ENCODE measurements at regions not wholly inside any gene's neighbourhood (a gene's known extent, or its start where the extent isn't known, plus 50 kb on each side); places are given as distances from the start of the nearest gene placed in this dataset.

DNA sequence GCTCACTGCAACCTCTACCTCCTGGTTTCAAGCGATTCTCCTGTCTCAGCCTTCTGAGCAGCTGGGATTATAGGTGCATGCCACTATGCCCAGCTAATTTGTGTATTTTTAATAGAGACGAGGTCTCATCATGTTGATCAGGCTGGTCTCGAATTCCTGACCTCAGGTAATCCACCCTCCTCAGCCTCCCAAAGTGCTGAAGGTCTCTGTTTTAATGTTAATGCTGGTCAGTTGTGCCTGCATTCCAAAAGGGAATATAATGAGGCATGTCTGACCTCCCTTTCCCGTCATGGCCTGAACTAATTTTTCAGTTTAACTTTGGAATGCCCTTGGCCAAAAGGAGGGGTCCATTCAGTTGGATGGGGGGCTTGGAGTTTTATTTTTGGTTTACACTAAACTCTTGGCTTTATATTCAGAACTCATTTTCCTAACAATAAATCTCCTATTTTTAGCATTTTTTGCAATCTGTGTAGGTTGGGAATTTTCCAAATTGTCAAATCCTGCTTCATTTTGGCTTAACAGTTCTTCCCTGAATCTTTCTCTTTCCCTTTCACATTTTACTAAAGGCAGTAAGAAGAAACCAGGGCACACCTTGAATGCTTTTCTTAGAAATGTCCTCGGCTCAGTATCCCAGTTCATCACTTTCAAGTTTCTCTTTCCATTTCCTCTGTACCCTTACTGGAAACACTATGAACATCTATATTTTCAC is 1175.5 kb downstream of the MAT2B start:
- no peaks in the 10 kb centered on the region for H3K27me3 ChIP-seq (ENCODE audit: control insufficient read depth in 2 of 2, insufficient read depth in 2 of 2, low read length in 2 of 2)
- ChIA-PET CTCF (no interaction called here), POLR2A (no interaction called here)
- no peaks in the 10 kb centered on the region for H3K9me3 ChIP-seq (ENCODE audit: control insufficient read depth in 2 of 3, low read length in 3 of 3)
- ATAC-seq (no peak), DNase-seq (no peak)
- H3K4me3 Mint-ChIP-seq, result no peak overlapping the region
- H3K4me3 ChIP-seq (ENCODE audit: low read length), result no peak overlapping the region
- H3K36me3 Mint-ChIP-seq, result no peaks in the 10 kb centered on the region
- H3K27ac ChIP-seq (ENCODE audit: low read depth, low read length), result no peak overlapping the region
- no peaks in the 10 kb centered on the region for H3K36me3 ChIP-seq (ENCODE audit: control insufficient read depth in 2 of 3, insufficient read depth in 3 of 3, low read length in 3 of 3)
- H3K4me1 ChIP-seq (ENCODE audit: control insufficient read depth in 2 of 2, insufficient read depth in 2 of 2, low read length in 2 of 2), result no peaks in the 10 kb centered on the region
- no peaks in the 10 kb centered on the region for H3K4me1 Mint-ChIP-seq
- intact Hi-C loops (cut with micrococcal nuclease), result no loop called here
- H3K9me3 Mint-ChIP-seq, result peaks cover 0 to 12% (median 1%) of the 10 kb centered on the region in 11 donors
- H3K27me3 Mint-ChIP-seq, result no peaks in the 10 kb centered on the region
- no peak overlapping the region for H3K27ac Mint-ChIP-seq

DNA sequence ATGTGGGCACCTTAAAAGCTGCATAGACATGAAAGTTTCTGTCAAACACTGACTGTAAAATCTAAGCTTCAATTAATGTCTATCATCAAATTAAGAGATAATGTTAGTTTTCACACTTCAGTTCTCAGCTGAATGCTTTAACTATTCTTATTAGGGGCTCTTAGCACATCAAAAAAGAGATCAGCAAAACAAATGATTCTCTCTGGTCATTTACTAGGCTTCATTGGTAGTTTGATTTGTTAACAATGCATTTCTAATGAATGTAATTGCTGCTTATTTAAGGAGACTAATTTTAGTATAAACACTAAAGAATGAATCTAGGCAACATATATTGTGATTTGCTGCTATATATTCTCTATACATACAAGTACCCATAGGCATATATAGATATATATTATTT is 1182.0 kb downstream of the MAT2B start:
- ChIA-PET CTCF (no interaction called here), POLR2A (no interaction called here)
- Histone ChIP-seq H3K27me3 (ENCODE audit: control insufficient read depth in 2 of 2, insufficient read depth in 2 of 2, low read length in 2 of 2) (no peaks in the 10 kb centered on the region), H3K36me3 (ENCODE audit: control insufficient read depth in 2 of 3, insufficient read depth in 3 of 3, low read length in 3 of 3) (no peaks in the 10 kb centered on the region), H3K9me3 (ENCODE audit: control insufficient read depth in 2 of 3, low read length in 3 of 3) (no peaks in the 10 kb centered on the region), H3K4me3 (ENCODE audit: low read length) (no peak overlapping the region), H3K27ac (ENCODE audit: low read depth, low read length) (no peak overlapping the region), H3K4me1 (ENCODE audit: control insufficient read depth in 2 of 2, insufficient read depth in 2 of 2, low read length in 2 of 2) (no peaks in the 10 kb centered on the region)
- intact Hi-C loops (cut with micrococcal nuclease), result no loop called here
- no peak for ATAC-seq
- H3K36me3 Mint-ChIP-seq, result no peaks in the 10 kb centered on the region
- DNase-seq, result no peak
- no peaks in the 10 kb centered on the region for H3K4me1 Mint-ChIP-seq
- H3K4me3 Mint-ChIP-seq, result no peak overlapping the region
- H3K9me3 Mint-ChIP-seq, result peaks cover 0 to 11% (median 0%) of the 10 kb centered on the region in 11 donors
- H3K27me3 Mint-ChIP-seq, result no peaks in the 10 kb centered on the region
- no peak overlapping the region for H3K27ac Mint-ChIP-seq

DNA sequence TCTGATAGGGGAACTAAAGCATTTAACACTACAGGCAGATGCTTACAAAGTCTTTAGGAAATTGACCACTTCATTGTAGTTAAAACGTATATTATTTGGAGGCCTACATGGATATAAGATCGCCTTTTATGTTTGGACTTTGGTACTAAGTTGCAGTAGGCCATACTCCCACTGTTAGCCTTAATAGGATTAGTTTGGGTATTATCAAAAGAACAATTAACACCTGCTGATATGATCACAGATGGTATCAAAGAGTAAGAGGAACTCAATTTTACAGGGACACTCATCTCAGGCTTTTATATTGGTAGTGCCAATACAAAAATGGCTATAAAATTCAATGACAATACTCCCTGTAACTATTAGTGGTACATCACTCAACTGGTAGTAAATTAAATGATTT is 1183.0 kb downstream of the MAT2B start:
- Mint-ChIP-seq H3K36me3 (no peaks in the 10 kb centered on the region), H3K9me3 (peaks cover 0 to 8% (median 0%) of the 10 kb centered on the region in 11 donors), H3K4me1 (no peaks in the 10 kb centered on the region), H3K4me3 (no peak overlapping the region), H3K27ac (no peak overlapping the region), H3K27me3 (no peaks in the 10 kb centered on the region)
- Histone ChIP-seq H3K36me3 (ENCODE audit: control insufficient read depth in 2 of 3, insufficient read depth in 3 of 3, low read length in 3 of 3) (no peaks in the 10 kb centered on the region), H3K9me3 (ENCODE audit: control insufficient read depth in 2 of 3, low read length in 3 of 3) (no peaks in the 10 kb centered on the region), H3K4me3 (ENCODE audit: low read length) (no peak overlapping the region), H3K27ac (ENCODE audit: low read depth, low read length) (no peak overlapping the region), H3K27me3 (ENCODE audit: control insufficient read depth in 2 of 2, insufficient read depth in 2 of 2, low read length in 2 of 2) (no peaks in the 10 kb centered on the region), H3K4me1 (ENCODE audit: control insufficient read depth in 2 of 2, insufficient read depth in 2 of 2, low read length in 2 of 2) (no peaks in the 10 kb centered on the region)
- POLR2A ChIA-PET, result no interaction called here
- DNase-seq, result no peak
- no peak for ATAC-seq
- intact Hi-C loops (cut with micrococcal nuclease), result no loop called here
- CTCF ChIA-PET, result no interaction called here

DNA sequence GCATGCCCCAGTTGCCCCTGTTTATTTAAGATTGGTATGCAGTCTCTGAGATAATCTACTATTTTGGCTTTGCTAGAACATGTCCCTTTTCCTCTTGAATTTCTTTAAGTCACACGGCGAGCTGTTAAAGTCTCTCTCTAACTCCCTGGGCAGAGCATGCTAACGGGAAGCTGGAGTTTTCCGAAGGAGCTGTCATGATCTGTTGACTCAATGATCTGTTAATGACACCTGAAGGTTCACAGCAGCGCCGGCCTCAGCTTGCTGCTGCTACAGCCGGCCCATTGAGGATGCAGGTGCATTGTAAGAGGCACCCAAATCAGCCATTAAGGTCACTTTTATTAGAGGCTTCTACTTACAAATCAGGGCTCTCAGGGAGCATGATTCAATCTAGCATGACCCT is 1203.4 kb downstream of the MAT2B start:
- Mint-ChIP-seq H3K4me3 (no peak overlapping the region), H3K27me3 (no peaks in the 10 kb centered on the region), H3K9me3 (peaks cover 0 to 11% (median 0%) of the 10 kb centered on the region in 11 donors), H3K4me1 (no peaks in the 10 kb centered on the region), H3K36me3 (no peaks in the 10 kb centered on the region), H3K27ac (no peak overlapping the region)
- DNase-seq, result no peak
- ChIA-PET CTCF (no interaction called here), POLR2A (no interaction called here)
- Histone ChIP-seq H3K36me3 (ENCODE audit: control insufficient read depth in 2 of 3, insufficient read depth in 3 of 3, low read length in 3 of 3) (no peaks in the 10 kb centered on the region), H3K27ac (ENCODE audit: low read depth, low read length) (no peak overlapping the region), H3K9me3 (ENCODE audit: control insufficient read depth in 2 of 3, low read length in 3 of 3) (no peaks in the 10 kb centered on the region), H3K4me3 (ENCODE audit: low read length) (no peak overlapping the region), H3K4me1 (ENCODE audit: control insufficient read depth in 2 of 2, insufficient read depth in 2 of 2, low read length in 2 of 2) (no peaks in the 10 kb centered on the region), H3K27me3 (ENCODE audit: control insufficient read depth in 2 of 2, insufficient read depth in 2 of 2, low read length in 2 of 2) (no peaks in the 10 kb centered on the region)
- no peak for ATAC-seq
- intact Hi-C loops (cut with micrococcal nuclease), result no loop called here

DNA sequence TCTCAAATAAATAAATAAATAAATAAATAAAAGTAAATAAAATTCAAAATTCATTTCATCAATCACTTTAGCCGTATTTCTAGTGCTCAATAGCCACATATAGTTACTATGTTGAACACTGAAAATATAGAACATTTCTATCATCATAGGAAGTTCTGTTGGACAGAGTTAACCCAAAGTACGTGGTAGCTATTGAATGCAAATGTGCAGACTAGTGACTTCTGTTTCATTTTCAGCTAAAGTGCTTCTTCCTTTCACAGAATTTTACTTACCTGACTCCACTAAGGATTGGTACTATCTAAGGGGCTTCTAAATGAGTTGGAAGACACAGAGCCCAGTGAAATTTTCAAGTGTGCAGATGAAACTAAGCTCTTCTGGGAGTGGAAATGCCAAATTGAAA is 1208.3 kb downstream of the MAT2B start:
- DNase-seq, result no peak
- Histone ChIP-seq H3K36me3 (ENCODE audit: control insufficient read depth in 2 of 3, insufficient read depth in 3 of 3, low read length in 3 of 3) (no peaks in the 10 kb centered on the region), H3K9me3 (ENCODE audit: control insufficient read depth in 2 of 3, low read length in 3 of 3) (no peaks in the 10 kb centered on the region), H3K4me1 (ENCODE audit: control insufficient read depth in 2 of 2, insufficient read depth in 2 of 2, low read length in 2 of 2) (no peaks in the 10 kb centered on the region), H3K27ac (ENCODE audit: low read depth, low read length) (no peak overlapping the region), H3K27me3 (ENCODE audit: control insufficient read depth in 2 of 2, insufficient read depth in 2 of 2, low read length in 2 of 2) (no peaks in the 10 kb centered on the region), H3K4me3 (ENCODE audit: low read length) (no peak overlapping the region)
- H3K4me1 Mint-ChIP-seq, result no peaks in the 10 kb centered on the region
- no peak for ATAC-seq
- POLR2A ChIA-PET, result no interaction called here
- H3K36me3 Mint-ChIP-seq, result no peaks in the 10 kb centered on the region
- H3K9me3 Mint-ChIP-seq, result peaks cover 0 to 10% (median 2%) of the 10 kb centered on the region in 11 donors
- no peaks in the 10 kb centered on the region for H3K27me3 Mint-ChIP-seq
- intact Hi-C loops (cut with micrococcal nuclease), result no loop called here
- no peak overlapping the region for H3K4me3 Mint-ChIP-seq
- CTCF ChIA-PET, result no interaction called here
- no peak overlapping the region for H3K27ac Mint-ChIP-seq

DNA sequence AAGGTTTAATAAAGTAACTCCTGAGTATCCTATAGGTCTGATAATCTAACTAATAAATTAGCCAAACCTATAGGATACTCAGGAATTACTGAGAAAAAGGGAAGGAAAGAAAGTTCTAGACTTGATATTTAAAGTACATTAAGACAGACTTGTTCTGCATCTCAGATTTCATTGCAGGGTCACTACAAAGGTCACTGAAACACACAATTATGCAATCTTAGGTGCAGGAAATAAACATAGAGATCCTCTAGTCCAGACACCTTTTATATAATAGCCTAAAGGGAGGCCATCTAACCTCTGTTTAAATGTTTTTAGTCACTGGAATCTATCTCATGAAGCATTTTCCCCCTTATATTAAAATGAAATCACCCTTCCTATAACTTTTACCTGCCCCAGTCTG is 1215.7 kb downstream of the MAT2B start:
- ChIA-PET POLR2A (no interaction called here), CTCF (no interaction called here)
- intact Hi-C loops (cut with micrococcal nuclease), result no loop called here
- H3K36me3 Mint-ChIP-seq, result no peaks in the 10 kb centered on the region
- no peaks in the 10 kb centered on the region for H3K4me1 Mint-ChIP-seq
- peaks cover 0 to 3% (median 0%) of the 10 kb centered on the region in 11 donors for H3K9me3 Mint-ChIP-seq
- no peaks in the 10 kb centered on the region for H3K27me3 Mint-ChIP-seq
- no peak overlapping the region for H3K4me3 ChIP-seq (ENCODE audit: low read length)
- no peak overlapping the region for H3K27ac ChIP-seq (ENCODE audit: low read depth, low read length)
- H3K4me1 ChIP-seq (ENCODE audit: control insufficient read depth in 2 of 2, insufficient read depth in 2 of 2, low read length in 2 of 2), result no peaks in the 10 kb centered on the region
- H3K9me3 ChIP-seq (ENCODE audit: control insufficient read depth in 2 of 3, low read length in 3 of 3), result no peaks in the 10 kb centered on the region
- H3K4me3 Mint-ChIP-seq, result no peak overlapping the region
- no peak overlapping the region for H3K27ac Mint-ChIP-seq
- no peak for DNase-seq
- no peaks in the 10 kb centered on the region for H3K36me3 ChIP-seq (ENCODE audit: control insufficient read depth in 2 of 3, insufficient read depth in 3 of 3, low read length in 3 of 3)
- no peaks in the 10 kb centered on the region for H3K27me3 ChIP-seq (ENCODE audit: control insufficient read depth in 2 of 2, insufficient read depth in 2 of 2, low read length in 2 of 2)
- no peak for ATAC-seq

DNA sequence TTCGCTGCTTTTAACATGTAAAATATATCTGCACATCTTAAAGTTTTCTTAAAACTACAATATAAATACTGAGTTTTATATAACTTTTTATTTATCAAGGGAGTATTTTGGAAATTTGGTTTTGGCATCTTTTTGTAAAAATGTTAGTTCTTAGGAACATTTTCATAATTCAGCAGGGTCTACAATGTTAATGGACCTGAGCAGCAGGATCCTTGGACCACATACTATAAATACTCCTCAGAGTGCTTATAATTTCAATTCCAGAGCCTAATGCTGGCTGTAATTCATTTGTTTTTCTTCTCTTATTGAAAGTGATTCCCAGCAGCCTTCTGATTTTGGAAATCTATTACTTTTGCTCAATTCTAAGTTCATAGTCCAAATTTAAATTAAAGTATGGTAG is 1216.2 kb downstream of the MAT2B start:
- peaks cover 0 to 3% (median 0%) of the 10 kb centered on the region in 11 donors for H3K9me3 Mint-ChIP-seq
- H3K9me3 ChIP-seq (ENCODE audit: control insufficient read depth in 2 of 3, low read length in 3 of 3), result no peaks in the 10 kb centered on the region
- H3K27me3 Mint-ChIP-seq, result no peaks in the 10 kb centered on the region
- H3K36me3 ChIP-seq (ENCODE audit: control insufficient read depth in 2 of 3, insufficient read depth in 3 of 3, low read length in 3 of 3), result no peaks in the 10 kb centered on the region
- POLR2A ChIA-PET, result no interaction called here
- H3K4me1 Mint-ChIP-seq, result no peaks in the 10 kb centered on the region
- no peak overlapping the region for H3K4me3 Mint-ChIP-seq
- DNase-seq (no peak), ATAC-seq (no peak)
- H3K27me3 ChIP-seq (ENCODE audit: control insufficient read depth in 2 of 2, insufficient read depth in 2 of 2, low read length in 2 of 2), result no peaks in the 10 kb centered on the region
- H3K4me3 ChIP-seq (ENCODE audit: low read length), result no peak overlapping the region
- no peaks in the 10 kb centered on the region for H3K36me3 Mint-ChIP-seq
- H3K27ac Mint-ChIP-seq, result no peak overlapping the region
- CTCF ChIA-PET, result no interaction called here
- no peaks in the 10 kb centered on the region for H3K4me1 ChIP-seq (ENCODE audit: control insufficient read depth in 2 of 2, insufficient read depth in 2 of 2, low read length in 2 of 2)
- no peak overlapping the region for H3K27ac ChIP-seq (ENCODE audit: low read depth, low read length)
- intact Hi-C loops (cut with micrococcal nuclease), result no loop called here

Data from naive thymus-derived CD4-positive, alpha-beta T cell (primary cell).